Type B pancreatic cell (in vitro differentiated cells): ENCODE measurements at regions not wholly inside any gene's neighbourhood (a gene's known extent, or its start where the extent isn't known, plus 50 kb on each side); places are given as distances from the start of the nearest gene placed in this dataset.

Source experiments
- DNase-seq: peaks from one replicate; pipeline ENCODE4 v3.0.0; 2021; ENCODE audit warnings: mixed read lengths; ENCODE audit not compliant: unreplicated experiment; ENCODE audit errors: extremely low spot score
- H3K27ac Mint-ChIP-seq: 2 replicates; pipeline ENCODE4 v1.8.0; 2021; ENCODE audit warnings: mild to moderate bottlenecking, mixed read lengths
- H3K27me3 Mint-ChIP-seq: 2 replicates; pipeline ENCODE4 v1.8.0; 2021; ENCODE audit warnings: mixed read lengths
- H3K36me3 Mint-ChIP-seq: 2 replicates; pipeline ENCODE4 v1.8.0; 2021; ENCODE audit warnings: mixed read lengths
- H3K4me1 Mint-ChIP-seq: one replicate; pipeline ENCODE4 v1.8.0; 2021; ENCODE audit warnings: mixed read lengths; ENCODE audit not compliant: unreplicated experiment
- H3K4me3 Mint-ChIP-seq: 2 replicates; pipeline ENCODE4 v1.8.0; 2021; ENCODE audit warnings: mild to moderate bottlenecking, mixed read lengths
- H3K9me3 Mint-ChIP-seq: 2 replicates; pipeline ENCODE4 v1.8.0; 2021; ENCODE audit warnings: mixed read lengths
- TF ChIP-seq, protein P1 (sequence below): fragments of 200-600 bp; sonication (generic); conservative IDR thresholded peaks from 2 replicates; pipeline ENCODE4 v1.5.0; 2021; ENCODE audit warnings: antibody characterized with exemption, mild to moderate bottlenecking

DNA sequence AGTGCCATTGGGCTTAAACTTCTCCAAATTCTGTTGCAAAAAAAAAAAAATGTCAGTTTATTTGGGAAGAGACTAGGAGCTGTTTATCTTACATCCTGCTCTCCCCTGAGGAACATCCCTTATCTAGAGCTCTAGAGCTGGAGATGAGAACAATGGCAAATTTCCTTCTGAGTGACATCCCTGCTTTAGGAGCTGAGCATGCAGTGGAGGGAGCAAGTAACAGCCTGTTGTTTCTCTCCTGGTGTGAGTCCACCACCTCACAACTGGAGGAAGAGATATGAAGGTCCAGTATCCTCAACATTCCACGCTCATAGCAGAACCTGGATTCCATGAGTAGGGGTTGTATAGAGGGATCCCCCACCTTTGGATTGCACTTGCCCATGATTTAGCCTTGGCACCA, 676.4 kb downstream of the PCDH18 start:
- Mint-ChIP-seq H3K27ac (no peak overlapping the region), H3K4me3 (no peak overlapping the region), H3K9me3 (peaks cover 5% of the 10 kb centered on the region), H3K4me1 (peaks cover 6% of the 10 kb centered on the region), H3K36me3 (peaks cover 3% of the 10 kb centered on the region), H3K27me3 (no peaks in the 10 kb centered on the region)
- TF ChIP-seq, protein P1, sequence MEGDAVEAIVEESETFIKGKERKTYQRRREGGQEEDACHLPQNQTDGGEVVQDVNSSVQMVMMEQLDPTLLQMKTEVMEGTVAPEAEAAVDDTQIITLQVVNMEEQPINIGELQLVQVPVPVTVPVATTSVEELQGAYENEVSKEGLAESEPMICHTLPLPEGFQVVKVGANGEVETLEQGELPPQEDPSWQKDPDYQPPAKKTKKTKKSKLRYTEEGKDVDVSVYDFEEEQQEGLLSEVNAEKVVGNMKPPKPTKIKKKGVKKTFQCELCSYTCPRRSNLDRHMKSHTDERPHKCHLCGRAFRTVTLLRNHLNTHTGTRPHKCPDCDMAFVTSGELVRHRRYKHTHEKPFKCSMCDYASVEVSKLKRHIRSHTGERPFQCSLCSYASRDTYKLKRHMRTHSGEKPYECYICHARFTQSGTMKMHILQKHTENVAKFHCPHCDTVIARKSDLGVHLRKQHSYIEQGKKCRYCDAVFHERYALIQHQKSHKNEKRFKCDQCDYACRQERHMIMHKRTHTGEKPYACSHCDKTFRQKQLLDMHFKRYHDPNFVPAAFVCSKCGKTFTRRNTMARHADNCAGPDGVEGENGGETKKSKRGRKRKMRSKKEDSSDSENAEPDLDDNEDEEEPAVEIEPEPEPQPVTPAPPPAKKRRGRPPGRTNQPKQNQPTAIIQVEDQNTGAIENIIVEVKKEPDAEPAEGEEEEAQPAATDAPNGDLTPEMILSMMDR, result no peak
- DNase-seq, result no peak

DNA sequence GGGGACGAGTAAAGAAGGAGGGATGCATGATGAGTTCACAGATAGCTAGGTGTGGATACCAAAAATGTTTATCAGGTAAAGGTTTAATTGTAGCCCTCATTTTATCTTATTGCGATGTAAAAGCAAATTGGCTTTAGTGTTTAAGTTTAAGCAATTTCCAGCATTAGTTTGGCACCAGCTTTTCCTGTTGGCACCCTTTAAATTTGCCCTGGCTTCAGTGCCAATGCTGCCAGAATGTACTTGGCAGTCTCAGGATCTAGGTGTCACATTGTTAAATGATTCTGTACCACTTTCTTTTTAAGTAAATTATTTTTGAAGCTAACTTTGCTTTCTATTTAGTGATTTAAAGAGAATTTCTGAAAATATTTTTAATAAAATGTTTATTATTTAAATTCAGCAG, 681.8 kb downstream of the PCDH18 start:
- DNase-seq, result no peak
- H3K27ac Mint-ChIP-seq, result no peak overlapping the region
- H3K4me1 Mint-ChIP-seq, result no peaks in the 10 kb centered on the region
- TF ChIP-seq, protein P1, result no peak
- H3K27me3 Mint-ChIP-seq, result no peaks in the 10 kb centered on the region
- H3K9me3 Mint-ChIP-seq, result peaks cover 11% of the 10 kb centered on the region
- no peak overlapping the region for H3K4me3 Mint-ChIP-seq
- peaks cover under 1% of the 10 kb centered on the region for H3K36me3 Mint-ChIP-seq

- Mint-ChIP-seq H3K4me1 (no peaks in the 10 kb centered on the region), H3K9me3 (peaks cover 6% of the 10 kb centered on the region), H3K27me3 (no peaks in the 10 kb centered on the region), H3K36me3 (no peaks in the 10 kb centered on the region), H3K27ac (no peak overlapping the region), H3K4me3 (no peak overlapping the region)
- no peak for DNase-seq
- TF ChIP-seq, protein P1, result no peak
Observed at GRCh38 chr4:136847881-136848621, 684.2 kb downstream of the PCDH18 start.

GRCh38 chr4:136841526-136841925, 690.8 kb downstream of the PCDH18 start:
- Mint-ChIP-seq H3K9me3 (peaks cover 4% of the 10 kb centered on the region), H3K27me3 (no peaks in the 10 kb centered on the region), H3K4me3 (no peak overlapping the region), H3K36me3 (peaks cover 3% of the 10 kb centered on the region), H3K27ac (no peak overlapping the region), H3K4me1 (no peaks in the 10 kb centered on the region)
- TF ChIP-seq, protein P1, result no peak
- no peak for DNase-seq

DNA sequence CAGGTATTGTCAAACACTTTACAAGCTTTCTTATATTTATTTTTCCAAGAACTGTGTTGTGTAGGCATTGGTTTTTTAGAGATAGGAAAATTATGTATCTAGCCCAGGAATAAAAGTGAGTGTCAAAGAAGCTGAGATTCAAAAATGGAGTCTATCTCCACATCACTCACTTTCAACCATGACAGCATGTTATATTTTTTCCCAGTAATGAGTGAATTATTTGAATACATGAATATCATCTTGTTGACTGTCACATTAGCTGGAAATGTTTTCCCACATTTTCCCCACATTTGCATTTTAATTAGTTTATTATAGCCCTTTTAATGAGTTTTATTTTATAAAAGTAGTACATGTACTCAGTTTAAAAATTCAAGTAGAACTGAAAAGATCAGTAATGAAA, 693.7 kb downstream of the PCDH18 start:
- TF ChIP-seq, protein P1, result no peak
- no peak overlapping the region for H3K4me3 Mint-ChIP-seq
- peaks cover 5% of the 10 kb centered on the region for H3K9me3 Mint-ChIP-seq

More for the DNA sequence above, 693.7 kb downstream of the PCDH18 start:
- no peaks in the 10 kb centered on the region for H3K27me3 Mint-ChIP-seq
- H3K27ac Mint-ChIP-seq, result no peak overlapping the region
- H3K36me3 Mint-ChIP-seq, result peaks cover 3% of the 10 kb centered on the region
- H3K4me1 Mint-ChIP-seq, result no peaks in the 10 kb centered on the region
- no peak for DNase-seq
